Caco-2 (cell line): ENCODE measurements at regions not wholly inside any gene's neighbourhood (a gene's known extent, or its start where the extent isn't known, plus 50 kb on each side); places are given as distances from the start of the nearest gene placed in this dataset.

Source experiments
- BruUV-seq: library from RNA; stranded (reverse); fragments of 400-500 nt; replicated peaks from 2 replicates; lab custom pipeline; 2021; lab: Mats Ljungman, UMichigan
- CTCF ChIA-PET: fragments of 300-600 bp; sonication (Branson Sonifier 250); formaldehyde crosslinking; loops from one replicate; lab custom pipeline; 2022; ENCODE audit warnings: antibody characterized with exemption; lab: Charles Lee
- POLR2A ChIA-PET: fragments of 300-600 bp; sonication (Branson Sonifier 250); formaldehyde crosslinking; loops from one replicate; lab custom pipeline; 2022; ENCODE audit warnings: antibody characterized with exemption; lab: Charles Lee
- DNase-seq, 2 experiments: peaks; one replicate each; pipeline versions ENCODE4 v3.0.0 to v3.0.0-alpha.2; 2020 to 2022
- H3K27me3 ChIP-seq: replicated peaks from 2 replicates; pipeline ENCODE4 v1.6.0; 2011; ENCODE audit warnings: low read length; ENCODE audit not compliant: control insufficient read depth, insufficient read depth
- H3K36me3 ChIP-seq: 2 replicates; pipeline ENCODE4 v1.5.1; 2011; ENCODE audit warnings: low read length; ENCODE audit not compliant: control insufficient read depth, insufficient read depth
- H3K4me1 ChIP-seq: fragments of 250-450 bp; sonication (Bioruptor Pico); 2 replicates; pipeline ENCODE4 v1.5.1; 2020; ENCODE audit warnings: mild to moderate bottlenecking
- H3K4me3 ChIP-seq: 2 replicates; pipeline ENCODE4 v1.5.1; 2011; ENCODE audit warnings: low read depth, mild to moderate bottlenecking, control low read depth, low read length
- H3K9me3 ChIP-seq: fragments of 250-450 bp; sonication (Bioruptor Pico); 2 replicates; pipeline ENCODE4 v1.5.1; 2020; ENCODE audit warnings: mild to moderate bottlenecking, moderate library complexity
- H3K27ac Mint-ChIP-seq: one replicate; pipeline ENCODE4 v1.8.0; 2022; ENCODE audit warnings: mixed read lengths; ENCODE audit not compliant: unreplicated experiment
- H3K27me3 Mint-ChIP-seq: one replicate; pipeline ENCODE4 v1.8.0; 2022; ENCODE audit warnings: mixed read lengths; ENCODE audit not compliant: insufficient read depth, unreplicated experiment
- H3K36me3 Mint-ChIP-seq: one replicate; pipeline ENCODE4 v1.8.0; 2022; ENCODE audit warnings: mild to moderate bottlenecking, mixed read lengths; ENCODE audit not compliant: insufficient read depth, unreplicated experiment
- H3K4me1 Mint-ChIP-seq: one replicate; pipeline ENCODE4 v1.8.0; 2022; ENCODE audit warnings: low read depth, mixed read lengths; ENCODE audit not compliant: unreplicated experiment
- H3K4me3 Mint-ChIP-seq: one replicate; pipeline ENCODE4 v1.8.0; 2022; ENCODE audit warnings: mild to moderate bottlenecking, moderate library complexity, mixed read lengths; ENCODE audit not compliant: unreplicated experiment
- H3K9me3 Mint-ChIP-seq: one replicate; pipeline ENCODE4 v1.8.0; 2022; ENCODE audit warnings: mixed read lengths; ENCODE audit not compliant: unreplicated experiment
- CTCF ChIP-seq, 2 experiments: fragments of 200-600 bp in 1 of 2; IDR thresholded peaks; 1 replicate in 1 of 2; 2 replicates in 1 of 2; pipeline versions ENCODE4 v1.5.1 to v1.8.0; 2011 to 2022; ENCODE audit warnings: antibody characterized with exemption in 1 of 2, control low read depth in 1 of 2, inconsistent platforms in 1 of 2, low read depth in 1 of 2, low read length in 1 of 2, mild to moderate bottlenecking in 1 of 2, moderate library complexity in 1 of 2; ENCODE audit not compliant: insufficient read depth in 1 of 2, severe bottlenecking in 1 of 2, unreplicated experiment in 1 of 2
- intact Hi-C: fragments of 100-400 bp; cut with micrococcal nuclease; formaldehyde crosslinking; loops from one replicate; pipeline ENCODE4 v1.10.0; 2022; ENCODE audit not compliant: unreplicated experiment

DNA sequence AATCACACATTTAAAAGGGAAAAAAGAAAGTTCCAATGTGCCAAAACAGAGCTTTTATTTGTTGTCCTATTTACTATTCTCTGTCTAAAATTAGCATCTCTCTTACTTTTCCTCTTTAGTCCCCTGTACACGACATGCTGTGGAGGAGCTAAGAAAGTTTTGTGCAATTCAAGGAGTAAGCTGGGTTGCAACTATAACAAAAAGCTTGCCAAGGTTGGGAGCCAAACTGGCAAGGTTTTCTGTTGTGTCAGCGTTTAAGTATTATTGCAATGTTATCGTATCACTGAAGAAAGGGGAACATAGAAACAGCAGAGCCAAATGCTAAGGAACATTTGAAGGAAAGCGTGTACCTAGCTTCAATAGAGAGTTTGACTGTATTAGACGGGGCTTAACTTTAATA is 680.8 kb downstream of the CETN3 start:
- Histone ChIP-seq H3K9me3 (no peaks in the 10 kb centered on the region), H3K4me3 (no peak overlapping the region), H3K4me1 (no peaks in the 10 kb centered on the region), H3K36me3 (no peaks in the 10 kb centered on the region), H3K27me3 (no peaks in the 10 kb centered on the region)
- ChIA-PET CTCF (no interaction called here), POLR2A (no interaction called here)
- no TSS peak for BruUV-seq
- no peak for DNase-seq
- Mint-ChIP-seq H3K9me3 (no peaks in the 10 kb centered on the region), H3K4me1 (no peaks in the 10 kb centered on the region), H3K36me3 (no peaks in the 10 kb centered on the region), H3K27me3 (peaks cover 6% of the 10 kb centered on the region), H3K4me3 (no peak overlapping the region), H3K27ac (no peak overlapping the region)
- intact Hi-C loops = no loop called here
- no peak for TF ChIP-seq CTCF (IDR thresholded peaks at IDR 0.05; ENCODE audit: insufficient read depth in 1 of 2, low read depth in 1 of 2, low read length in 1 of 2, severe bottlenecking in 1 of 2, unreplicated experiment in 1 of 2)

DNA sequence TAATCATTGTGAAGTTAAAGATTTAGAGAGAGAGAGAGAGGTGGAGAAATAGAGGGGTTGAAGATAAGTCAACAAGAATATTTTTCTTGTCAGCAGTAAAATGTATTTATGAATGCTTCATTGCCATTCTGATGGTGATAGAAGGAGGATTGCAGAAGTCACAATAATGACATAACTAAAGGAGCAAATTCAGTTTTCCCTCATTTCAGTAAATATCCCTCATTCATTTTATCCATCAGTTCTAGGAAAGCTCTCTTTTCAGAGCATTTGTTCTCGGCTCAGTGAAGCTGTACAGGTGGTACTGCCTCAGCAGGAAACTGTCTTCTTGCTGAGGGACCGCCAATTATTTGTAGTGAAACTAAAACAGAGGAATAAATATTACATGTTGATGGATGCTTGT is 681.4 kb downstream of the CETN3 start:
- ChIA-PET POLR2A (no interaction called here), CTCF (no interaction called here)
- Mint-ChIP-seq H3K27me3 (peaks cover 6% of the 10 kb centered on the region), H3K4me3 (no peak overlapping the region), H3K4me1 (no peaks in the 10 kb centered on the region), H3K36me3 (no peaks in the 10 kb centered on the region), H3K27ac (no peak overlapping the region), H3K9me3 (no peaks in the 10 kb centered on the region)
- BruUV-seq = no TSS peak
- Histone ChIP-seq H3K9me3 (no peaks in the 10 kb centered on the region), H3K4me1 (no peaks in the 10 kb centered on the region), H3K27me3 (no peaks in the 10 kb centered on the region), H3K36me3 (no peaks in the 10 kb centered on the region), H3K4me3 (no peak overlapping the region)
- DNase-seq = no peak
- no peak for TF ChIP-seq CTCF (IDR thresholded peaks at IDR 0.05; ENCODE audit: insufficient read depth in 1 of 2, low read depth in 1 of 2, low read length in 1 of 2, severe bottlenecking in 1 of 2, unreplicated experiment in 1 of 2)
- intact Hi-C loops = no loop called here

DNA sequence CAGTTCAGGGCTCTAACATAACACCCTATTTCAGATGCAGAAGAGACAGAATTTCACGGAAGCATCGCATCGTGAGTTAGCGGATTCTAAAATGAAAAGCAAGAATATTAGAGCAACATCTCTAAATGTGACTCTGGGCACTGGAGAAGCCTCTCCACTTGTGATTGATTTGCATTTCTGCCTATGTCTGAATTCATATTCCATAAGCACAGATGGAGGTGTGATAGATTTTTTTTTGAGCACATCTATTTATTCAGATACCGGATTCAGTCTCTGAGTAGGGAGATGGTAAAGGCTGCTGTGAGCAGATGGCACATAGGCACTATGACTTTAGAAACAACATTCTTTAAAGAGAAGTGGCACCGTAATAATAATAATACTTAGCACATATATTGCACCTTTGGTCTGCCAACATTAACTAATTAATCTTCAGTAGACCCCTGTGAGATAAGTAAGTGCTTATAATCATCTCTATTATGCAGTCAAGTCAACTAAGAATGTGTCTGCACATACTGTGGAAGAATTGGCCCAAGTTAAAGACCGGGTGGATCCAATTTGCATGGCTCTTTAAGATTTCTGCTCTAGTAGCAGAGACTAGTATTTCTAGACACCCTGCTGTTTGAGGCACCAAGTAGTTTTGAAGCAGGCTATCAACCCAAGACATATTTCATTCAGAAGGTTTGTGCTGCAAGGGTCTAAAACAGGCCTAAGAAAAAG is 685.0 kb downstream of the CETN3 start:
- ChIA-PET POLR2A (no interaction called here), CTCF (no interaction called here)
- Mint-ChIP-seq H3K4me3 (no peak overlapping the region), H3K9me3 (no peaks in the 10 kb centered on the region), H3K27me3 (peaks cover 7% of the 10 kb centered on the region), H3K4me1 (no peaks in the 10 kb centered on the region), H3K36me3 (no peaks in the 10 kb centered on the region), H3K27ac (no peak overlapping the region)
- no TSS peak for BruUV-seq
- no peak overlapping the region for H3K4me3 ChIP-seq
- H3K4me1 ChIP-seq = no peaks in the 10 kb centered on the region
- no peak for DNase-seq
- intact Hi-C loops = no loop called here
- TF ChIP-seq CTCF (IDR thresholded peaks at IDR 0.05; ENCODE audit: insufficient read depth in 1 of 2, low read depth in 1 of 2, low read length in 1 of 2, severe bottlenecking in 1 of 2, unreplicated experiment in 1 of 2) = no peak
- H3K9me3 ChIP-seq = no peaks in the 10 kb centered on the region
- H3K27me3 ChIP-seq = no peaks in the 10 kb centered on the region
- H3K36me3 ChIP-seq = no peaks in the 10 kb centered on the region
